ENCODE measurements at regions not wholly inside any gene's neighbourhood (a gene's known extent, or its start where the extent isn't known, plus 50 kb on each side); places are given as distances from the start of the nearest gene placed in this dataset.

GRCh38 chr5:60369391-60369790 is 330.6 kb downstream of the DEPDC1B start:
- no peak for TF ChIP-seq CTCF (IDR thresholded peaks at IDR 0.05)
- no peak for TF ChIP-seq POLR2A (IDR thresholded peaks at IDR 0.05)
- TF ChIP-seq POLR2AphosphoS5 (IDR thresholded peaks at IDR 0.05; ENCODE audit: insufficient read depth in 1 of 2, low read depth in 1 of 2) = no peak
